Renal cortex interstitium (tissue), 11 donors: ENCODE measurements at regions not wholly inside any gene's neighbourhood (a gene's known extent, or its start where the extent isn't known, plus 50 kb on each side); places are given as distances from the start of the nearest gene placed in this dataset.

ENCODE experiments used
- DNase-seq, 11 donors: peaks; one replicate each; pipeline ENCODE4 v3.0.0-alpha.2; 2013; ENCODE audit warnings: low read depth in 9 of 11, low spot score in 4 of 11; ENCODE audit errors: extremely low read depth in 1 of 11

GRCh38 chr3:181847276-181847675 is 135.6 kb downstream of the SOX2 start:
- no peak for DNase-seq

DNA sequence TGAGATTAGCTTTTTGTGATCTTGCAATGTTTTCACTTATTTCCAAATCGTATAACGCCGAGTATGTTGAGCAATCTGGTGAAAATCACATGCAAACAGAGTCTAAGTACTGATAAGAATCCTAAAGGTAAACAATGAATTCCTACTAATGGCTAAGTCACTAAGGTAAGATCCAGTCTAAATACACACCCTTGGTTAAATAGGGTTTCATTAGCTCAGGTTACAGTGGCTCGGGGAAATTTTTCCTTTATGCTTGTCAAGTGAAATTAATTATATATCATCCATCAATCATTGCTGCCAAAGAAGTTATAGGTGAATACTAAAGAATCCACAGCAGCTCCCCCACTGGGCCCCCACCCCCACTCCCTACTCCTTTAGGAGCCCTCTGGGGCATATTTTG is 139.3 kb downstream of the SOX2 start:
- no peak for DNase-seq

DNA sequence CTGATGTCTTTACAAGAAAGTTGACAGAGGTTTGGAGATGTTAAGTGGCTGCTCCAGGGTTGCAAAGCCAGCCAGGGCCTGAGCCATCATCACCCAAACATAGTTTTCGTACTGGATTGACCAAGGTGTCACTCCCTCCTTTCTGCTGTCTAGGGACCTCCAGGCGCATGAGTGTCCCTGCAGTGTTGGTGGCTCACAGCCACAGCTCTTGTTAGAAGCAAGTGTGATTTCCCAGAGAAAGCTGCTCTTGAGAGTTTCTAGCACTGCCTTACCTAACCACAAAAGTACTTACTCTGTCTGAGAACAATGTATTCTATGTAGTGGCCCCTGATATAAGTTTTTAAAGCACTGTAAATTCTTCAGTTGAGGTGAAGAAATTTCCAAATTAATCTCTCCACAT is 144.1 kb downstream of the SOX2 start:
- no peak for DNase-seq

GRCh38 chr3:181859518-181859917 is 147.8 kb downstream of the SOX2 start:
- no peak for DNase-seq

GRCh38 chr3:181860235-181860634 is 148.5 kb downstream of the SOX2 start:
- no peak for DNase-seq

DNA sequence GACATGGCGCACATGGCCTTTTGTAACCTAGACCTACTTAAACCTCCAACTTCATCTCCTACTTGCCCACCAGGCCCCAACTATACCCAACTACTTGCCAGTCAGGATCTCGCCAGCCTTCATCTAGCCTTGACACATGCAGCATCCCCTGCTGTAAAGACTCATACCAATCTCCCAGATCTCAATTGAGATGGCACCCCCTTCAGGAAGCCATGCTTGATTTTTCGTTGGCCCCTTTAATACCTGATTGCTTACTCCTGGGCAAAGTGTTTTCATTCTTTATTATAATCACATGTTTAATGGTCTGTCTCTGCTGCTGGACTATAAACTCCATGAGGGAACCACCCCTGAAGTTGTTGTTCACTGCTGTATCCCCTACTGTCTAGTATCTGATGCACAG is 150.8 kb downstream of the SOX2 start:
- no peak for DNase-seq

DNA sequence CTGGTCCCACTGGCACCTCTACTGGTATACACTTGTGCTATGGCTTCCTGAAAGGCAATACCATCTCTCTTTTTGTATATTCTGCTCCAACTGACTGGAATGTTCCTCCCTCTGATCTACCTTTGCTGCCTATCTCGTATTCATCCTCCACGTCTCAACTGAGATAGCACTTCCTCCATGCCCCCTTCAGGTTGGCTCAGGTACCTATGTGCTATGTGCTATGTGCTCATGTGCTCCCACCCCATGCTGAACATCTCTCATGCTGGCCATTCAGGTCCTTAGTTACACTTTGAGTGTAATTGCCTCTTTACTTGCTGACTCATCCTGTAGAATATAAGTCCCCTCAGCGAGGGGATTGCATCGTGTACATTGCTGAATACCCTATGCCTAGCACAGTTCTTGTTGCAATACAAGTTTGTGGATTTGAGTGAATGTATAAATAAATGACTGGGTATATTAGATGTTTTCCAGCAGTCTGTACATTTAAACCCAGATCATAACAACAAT is 156.9 kb downstream of the SOX2 start:
- DNase-seq = no peak

DNA sequence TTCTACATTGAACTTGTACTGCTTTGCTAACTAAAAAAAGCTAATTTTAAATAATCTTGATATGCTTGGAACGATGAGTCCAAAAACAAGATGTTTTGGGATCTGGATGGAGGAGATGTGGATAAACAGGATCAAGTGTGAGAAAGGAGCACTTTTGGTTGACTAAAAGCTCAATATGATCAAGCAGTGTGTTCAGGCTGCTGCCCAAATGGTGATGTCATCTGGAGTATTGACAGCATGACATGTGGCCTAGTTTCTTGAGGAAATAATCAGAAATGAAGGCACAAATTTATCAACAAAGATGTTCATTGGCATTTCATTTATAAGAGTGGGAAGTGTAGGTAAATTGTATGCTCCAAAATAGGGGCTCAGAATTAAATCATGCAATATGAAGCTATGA is 161.2 kb downstream of the SOX2 start:
- DNase-seq = no peak

DNA sequence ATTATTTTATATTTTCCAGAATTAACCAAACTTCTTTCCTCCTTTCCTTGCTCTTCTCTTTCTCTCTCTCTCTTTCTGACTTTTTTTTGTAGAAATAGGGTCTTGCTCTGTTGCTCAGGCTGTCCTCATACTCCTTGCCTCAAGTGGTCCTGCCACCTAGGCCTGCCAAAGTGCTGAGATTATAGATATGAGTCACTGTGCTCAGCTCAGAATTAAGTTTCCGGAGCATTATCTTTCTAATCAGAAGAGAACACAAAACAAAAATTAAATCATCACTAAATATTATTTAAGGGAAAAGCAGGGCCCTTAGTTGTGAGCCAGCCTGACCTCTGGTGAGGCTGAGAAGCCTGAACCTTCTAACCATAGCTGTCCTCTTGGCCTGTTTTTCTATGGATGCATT is 168.2 kb downstream of the SOX2 start:
- DNase-seq = no peak

DNA sequence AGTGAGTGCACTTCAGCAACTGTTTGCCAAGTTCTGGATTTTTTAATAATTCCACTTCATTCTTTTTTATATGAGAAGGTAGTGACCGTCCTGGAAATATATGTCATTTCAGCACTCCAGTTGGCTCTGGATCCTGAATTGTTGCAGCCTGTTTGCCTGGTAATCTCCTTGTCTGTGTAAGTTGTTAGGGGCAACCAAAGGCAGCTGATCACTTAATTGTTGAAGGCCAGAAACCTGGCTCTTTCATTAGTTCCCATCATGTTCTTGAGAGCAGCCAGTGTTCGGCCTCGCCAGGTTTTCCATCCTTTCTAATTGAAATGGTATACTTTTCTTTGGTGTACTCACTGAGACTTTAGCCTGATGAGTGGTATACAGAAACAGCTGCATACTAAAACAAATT is 168.6 kb downstream of the SOX2 start:
- no peak for DNase-seq

DNA sequence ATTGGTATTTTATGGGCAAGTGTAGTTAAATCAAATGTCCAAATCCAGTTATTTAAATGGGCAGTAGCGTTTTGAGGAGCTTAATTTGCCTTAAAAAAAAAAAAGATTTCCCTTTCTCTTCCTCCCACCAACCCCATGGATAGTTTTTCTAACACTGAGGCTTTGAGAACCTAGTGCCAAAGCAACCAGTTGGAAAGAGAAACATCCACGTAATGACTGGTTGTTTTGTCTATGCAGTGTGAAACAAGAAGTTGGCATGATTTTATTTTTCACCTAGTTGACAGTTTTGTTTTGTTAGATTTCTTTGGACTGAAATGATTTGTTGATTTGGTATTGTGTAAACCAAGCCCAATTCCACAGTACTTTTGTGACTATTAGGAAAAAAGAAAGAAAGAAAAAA is 170.0 kb downstream of the SOX2 start:
- DNase-seq = no peak

DNA sequence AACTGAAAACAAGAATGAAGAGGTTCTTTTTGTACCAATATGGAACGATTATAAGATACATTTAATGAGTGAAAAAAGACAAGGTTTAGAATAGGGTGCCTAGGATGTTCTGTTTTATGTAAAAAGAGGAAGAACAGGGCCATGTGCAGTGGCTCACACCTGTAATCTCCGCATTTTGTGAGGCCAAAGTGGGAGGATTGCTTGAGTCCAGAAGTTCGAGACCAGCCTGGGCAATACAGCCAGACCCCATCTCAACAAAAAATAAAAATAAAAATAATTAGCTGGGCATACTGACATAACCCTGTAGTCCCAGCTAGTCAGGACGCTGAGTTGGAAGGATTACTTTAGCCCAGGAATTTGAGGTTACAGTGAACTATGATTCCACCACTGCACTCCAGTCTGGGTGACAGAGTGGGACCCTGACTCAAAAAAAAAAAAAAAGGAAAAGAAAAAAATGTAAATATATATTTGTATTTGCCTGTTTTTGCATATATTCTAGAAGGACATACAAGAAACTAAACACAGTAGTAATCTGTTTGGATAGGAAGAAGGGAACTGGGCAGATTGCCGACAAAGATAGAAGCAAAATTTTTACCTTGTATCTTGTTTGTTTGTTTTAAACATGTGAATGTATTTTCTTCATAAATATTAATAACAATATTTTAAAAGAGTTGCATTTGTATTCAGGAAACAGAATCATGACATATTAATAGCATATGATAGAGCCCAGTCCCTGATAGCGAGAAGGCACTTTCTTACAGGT is 174.3 kb downstream of the SOX2 start:
- no peak for DNase-seq

GRCh38 chr3:181886676-181887075 is 175.0 kb downstream of the SOX2 start:
- no peak for DNase-seq

DNA sequence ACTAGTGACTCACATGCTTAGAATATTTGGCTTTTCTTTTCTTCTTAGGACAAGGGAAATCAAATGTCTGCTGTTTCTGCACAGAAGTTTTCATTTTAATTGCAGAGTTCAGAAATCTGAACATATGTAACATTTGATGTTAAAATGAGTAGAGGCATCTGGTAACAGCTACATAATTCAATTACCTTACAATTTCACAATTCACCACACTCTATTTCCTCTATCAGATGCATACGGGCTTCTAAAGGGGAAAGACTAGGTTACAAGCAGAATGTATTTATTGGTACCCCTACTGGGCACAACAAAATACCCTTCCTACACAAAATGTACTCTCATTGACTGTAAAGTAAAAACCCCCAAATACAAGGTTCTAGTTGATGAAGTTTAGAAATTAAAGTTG is 176.0 kb downstream of the SOX2 start:
- DNase-seq = no peak

DNA sequence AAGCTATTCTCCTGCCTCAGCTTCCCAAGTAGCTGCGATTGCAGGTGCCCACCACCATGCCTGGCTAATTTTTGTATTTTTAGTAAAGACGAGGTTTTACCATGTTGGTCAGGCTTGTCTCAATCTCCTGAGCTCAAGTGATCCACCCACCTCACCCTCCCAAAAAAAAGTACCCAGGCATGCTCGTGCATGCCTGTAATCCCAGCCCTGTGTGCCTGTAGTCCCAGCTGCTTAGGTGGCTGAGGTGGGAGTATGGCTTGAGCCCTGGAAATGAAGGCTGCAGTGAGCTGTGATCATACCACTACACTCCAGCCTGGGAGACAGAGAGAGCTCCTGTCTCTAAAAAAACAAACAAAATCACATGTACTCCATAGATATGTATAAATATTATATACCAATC is 176.5 kb downstream of the SOX2 start:
- DNase-seq = no peak

DNA sequence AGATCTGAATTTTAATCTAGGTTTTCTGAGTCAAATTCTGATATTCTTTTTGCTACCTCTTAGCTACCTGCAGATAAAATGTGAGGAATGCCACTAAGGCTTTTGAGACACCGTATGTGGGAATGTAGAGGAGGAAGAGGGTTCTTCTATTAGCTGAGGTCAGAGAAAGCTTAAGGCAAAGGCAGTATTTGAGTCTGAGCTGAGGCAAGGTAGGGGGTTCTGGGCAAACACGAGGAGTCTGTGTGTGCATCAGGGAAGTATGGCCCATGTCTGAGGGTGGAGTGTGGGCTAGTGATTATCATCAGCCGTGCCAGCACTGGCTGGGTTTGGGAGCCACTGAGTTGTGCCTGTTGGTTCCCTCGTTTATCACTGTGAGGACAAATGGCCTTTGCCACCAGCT is 181.1 kb downstream of the SOX2 start:
- no peak for DNase-seq

DNA sequence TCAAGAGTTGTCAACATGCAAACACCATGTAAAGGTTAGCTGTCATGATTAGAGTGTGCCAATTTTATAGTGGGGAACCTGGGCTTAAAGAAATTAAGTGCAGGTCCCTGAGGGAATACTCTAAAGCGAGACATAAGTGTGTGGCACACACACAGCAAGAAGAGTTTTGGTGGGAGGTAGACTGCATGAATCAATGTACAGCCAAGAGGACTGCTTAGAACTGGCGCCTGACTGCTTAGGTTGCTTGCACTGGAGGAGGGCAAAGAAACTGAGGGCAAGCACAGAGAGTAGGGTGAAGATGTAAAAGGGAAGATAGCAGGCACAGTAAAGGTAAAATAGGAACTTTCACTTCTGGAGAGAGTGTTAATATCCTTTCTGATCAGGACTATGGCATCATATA is 184.9 kb downstream of the SOX2 start:
- no peak for DNase-seq

DNA sequence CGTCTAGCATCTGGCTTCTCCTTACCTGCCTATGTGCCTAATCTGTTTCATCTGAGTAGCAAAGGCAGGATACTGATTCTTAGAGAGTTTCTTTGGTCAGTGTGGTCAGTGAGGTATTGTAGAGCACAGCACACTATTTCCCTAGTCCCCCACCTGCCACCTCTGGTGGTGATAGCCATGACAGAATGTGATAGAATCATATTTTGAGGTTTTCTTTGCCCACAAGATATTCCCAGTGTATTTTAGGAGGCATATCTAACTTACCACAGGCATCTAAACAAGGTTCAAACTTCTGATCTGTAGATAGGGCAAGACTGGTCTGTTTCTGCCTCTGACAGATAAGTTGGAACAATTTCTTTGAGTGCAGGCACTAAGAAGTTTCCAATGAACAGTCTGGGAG is 188.0 kb downstream of the SOX2 start:
- DNase-seq = no peak

DNA sequence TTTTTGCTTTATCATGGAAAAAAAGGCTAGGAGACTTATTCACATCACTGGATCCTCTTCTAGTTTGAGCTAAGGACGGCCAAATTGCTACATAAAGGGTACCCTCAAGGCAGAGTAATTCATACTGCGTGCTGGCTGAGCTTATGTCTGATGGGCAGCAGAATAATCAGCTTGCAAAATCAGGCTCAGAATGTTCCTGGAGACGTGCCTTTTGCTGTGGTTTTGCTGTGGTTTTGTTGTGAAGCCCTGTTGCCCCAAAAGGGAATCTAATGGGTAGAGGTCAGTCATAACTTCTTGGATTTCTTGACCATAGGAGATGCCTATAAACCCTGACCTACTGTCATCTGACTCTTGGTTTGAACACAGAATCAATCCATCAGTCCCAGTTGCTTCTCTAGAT is 189.9 kb downstream of the SOX2 start:
- DNase-seq = no peak

DNA sequence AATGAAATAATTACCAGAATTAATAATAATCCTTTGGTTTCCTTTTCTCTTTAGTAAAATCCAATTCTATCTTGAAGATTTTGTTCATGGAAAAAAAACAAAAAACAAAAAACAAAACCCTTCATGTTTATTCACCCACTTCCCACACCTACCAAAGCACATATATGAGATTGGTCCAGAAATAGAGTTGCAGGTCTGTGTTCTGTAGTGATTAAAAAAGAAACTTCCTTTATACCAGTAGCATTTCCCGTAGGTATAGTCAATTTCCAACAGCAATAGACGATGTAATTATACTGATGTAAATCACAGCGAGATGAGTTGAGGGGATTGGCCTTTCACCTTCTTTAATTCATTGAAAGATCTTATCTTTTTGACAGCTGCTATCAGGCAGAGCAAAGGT is 194.6 kb downstream of the SOX2 start:
- no peak for DNase-seq

GRCh38 chr3:181909241-181909640 is 197.5 kb downstream of the SOX2 start:
- no peak for DNase-seq
